CD4-positive, alpha-beta T cell treated with Interleukin-6 for 4 hours (primary cell): ENCODE measurements at regions not wholly inside any gene's neighbourhood (a gene's known extent, or its start where the extent isn't known, plus 50 kb on each side); places are given as distances from the start of the nearest gene placed in this dataset.

Source experiments
- DNase-seq: peaks from one replicate; pipeline ENCODE4 v3.0.0-alpha.2; 2020; ENCODE audit warnings: mixed read lengths

DNA sequence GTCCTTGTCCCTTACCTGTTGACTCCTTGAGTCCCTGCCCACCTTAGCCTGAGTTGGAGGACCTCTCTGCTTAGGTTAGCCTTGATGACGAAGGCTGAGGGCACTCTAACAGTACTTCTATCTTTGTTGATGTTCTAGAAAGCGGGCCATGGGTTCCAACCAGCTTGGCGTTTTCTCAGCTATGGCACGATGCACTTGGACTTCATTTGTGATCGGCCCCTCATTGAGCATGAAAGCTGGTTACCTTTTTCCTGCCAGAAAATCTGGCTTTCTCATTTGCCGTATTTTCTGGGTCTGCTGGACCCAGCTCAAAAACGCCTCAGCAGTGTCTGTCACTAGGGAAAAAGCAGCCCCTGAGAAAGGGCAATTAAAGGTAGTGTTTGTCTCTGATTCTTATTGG is 290.8 kb downstream of the EMP1 start:
- DNase-seq = no peak

DNA sequence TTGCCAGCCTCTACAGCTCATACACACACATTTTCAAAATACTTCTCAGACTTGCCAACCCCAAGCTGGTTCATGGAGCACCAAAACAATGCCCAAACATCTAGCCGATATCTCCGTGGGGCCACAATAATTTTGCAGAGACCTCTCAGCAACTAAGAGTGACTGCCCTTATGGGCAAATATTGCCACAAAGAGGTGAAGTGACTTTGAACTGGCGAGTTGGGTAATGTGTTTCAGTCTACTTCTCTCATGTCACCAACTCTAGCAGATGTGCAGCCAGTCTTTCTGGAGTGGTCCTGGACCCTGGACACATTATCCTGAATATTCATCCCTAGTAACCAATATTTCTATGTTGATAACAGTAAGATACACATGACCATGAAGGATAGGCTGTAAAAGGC is 290.3 kb downstream of the EMP1 start:
- DNase-seq = no peak

DNA sequence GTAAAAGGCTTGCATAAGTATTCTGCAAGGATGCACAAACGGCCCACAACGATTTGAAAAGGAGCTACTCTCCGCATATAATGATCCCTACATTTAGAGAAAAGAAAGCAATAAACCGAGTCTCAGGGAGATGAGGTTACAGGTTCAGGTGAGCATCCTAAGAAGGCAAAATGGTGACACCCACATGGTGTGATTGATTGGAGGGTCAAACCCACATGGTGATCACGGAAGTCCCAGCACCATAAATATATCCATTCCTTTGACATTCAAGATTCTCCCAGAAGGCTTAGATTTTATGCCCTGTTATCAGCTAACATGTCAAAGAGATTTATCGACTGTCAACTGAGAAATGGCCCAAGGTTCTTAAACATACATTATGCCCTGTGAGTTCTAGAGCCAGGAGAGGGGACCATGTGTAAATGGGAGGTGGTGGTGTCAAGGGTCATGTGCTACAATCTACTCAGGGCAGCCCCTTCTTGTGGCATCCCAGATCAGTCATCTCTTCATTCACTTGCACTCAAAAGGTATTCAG is 282.2 kb downstream of the EMP1 start:
- no peak for DNase-seq

DNA sequence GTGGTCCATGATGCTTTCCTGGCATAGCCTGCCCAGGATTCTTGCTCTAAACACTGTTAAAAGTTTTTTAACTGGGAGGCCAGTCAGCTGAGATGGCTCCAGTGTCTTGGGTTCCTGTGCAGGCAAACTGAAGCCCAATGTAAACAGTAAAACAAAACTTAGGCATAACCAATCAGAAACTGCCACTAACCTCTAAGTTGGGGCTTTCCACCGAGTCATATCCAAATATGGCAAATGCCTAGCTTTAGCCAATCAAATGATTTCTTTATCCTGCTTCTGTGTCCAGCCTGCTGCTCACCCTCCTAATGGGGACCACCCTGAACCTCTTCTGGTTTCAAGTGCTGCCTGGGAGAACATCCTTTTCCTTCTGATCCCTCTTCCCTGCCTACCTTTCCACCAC is 277.9 kb downstream of the EMP1 start:
- DNase-seq = no peak

DNA sequence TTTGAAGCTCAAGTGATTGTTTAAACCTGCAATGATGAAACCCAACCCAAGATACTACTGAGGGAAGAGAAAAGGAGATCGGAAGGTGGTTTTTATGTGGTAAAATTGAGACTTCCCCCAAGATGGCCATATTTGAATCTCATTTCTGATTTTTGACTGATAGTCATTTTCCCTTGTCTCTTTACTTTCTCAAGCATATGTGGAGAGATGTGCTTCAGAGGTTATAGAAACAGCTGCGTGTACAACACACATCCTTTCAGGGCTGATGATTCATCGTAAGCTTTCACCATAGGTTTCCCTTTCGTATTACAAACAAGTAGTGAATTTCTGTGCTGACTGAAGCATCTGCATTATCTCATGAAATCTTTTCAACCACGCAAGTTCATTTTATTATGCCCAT is 276.2 kb downstream of the EMP1 start:
- DNase-seq = no peak

DNA sequence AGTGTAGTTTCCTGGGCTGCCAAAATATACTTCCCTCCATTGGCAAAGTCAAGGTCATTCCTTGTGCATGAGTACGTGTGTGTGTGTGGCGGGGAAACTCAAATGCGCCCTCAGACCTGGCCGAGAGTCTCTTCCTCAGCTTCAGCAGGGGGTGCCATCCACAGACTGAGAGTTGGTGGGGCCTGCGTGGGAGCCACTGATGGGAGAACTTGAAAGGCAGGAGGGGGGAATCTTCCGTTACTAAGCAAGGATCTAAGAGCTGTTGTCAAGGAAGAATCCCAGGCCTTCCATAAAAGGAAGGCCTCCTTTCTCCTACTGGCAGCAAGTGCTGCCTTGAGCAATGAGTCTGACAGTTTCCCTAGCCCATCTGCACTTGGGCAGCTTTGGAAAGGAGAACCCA is 274.9 kb downstream of the EMP1 start:
- DNase-seq = no peak

DNA sequence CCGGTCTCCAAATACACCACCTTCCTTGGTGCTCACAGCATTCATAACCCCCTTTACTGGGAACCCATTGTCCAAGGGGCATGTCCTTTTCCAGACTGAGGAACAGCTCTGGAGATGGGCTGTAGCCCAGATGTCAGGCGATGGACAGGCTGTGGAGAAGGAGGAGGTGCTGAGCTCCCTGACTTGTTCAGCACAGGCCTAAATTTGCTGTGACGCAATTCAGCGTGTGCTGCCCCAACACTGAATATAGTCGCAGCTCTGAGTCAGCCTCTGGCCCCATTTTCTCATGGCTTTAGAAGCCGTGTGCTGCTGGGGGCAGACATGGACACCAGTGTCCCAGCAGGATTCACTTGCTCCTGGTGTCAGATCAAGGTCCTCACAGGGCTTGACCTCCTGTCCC is 269.1 kb downstream of the EMP1 start:
- no peak for DNase-seq

DNA sequence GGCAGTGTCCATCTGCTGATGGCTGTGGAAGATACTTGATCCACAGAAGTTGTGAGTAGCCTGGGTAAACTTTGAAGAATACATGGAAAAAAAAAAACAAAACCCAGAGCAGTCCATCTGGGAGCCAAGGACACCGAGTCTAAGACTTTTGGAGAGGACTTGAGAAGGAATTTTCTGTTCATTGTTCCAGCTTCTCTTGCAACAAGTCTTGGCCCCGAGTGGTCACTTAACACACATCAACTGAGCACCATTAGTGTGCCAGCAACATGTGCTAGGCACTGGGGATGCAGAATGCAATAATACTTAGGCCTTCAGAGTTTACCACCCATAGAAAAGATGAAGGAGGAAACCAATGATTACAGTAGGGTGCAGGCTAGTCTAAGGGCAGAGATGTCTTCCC is 266.7 kb downstream of the EMP1 start:
- no peak for DNase-seq

DNA sequence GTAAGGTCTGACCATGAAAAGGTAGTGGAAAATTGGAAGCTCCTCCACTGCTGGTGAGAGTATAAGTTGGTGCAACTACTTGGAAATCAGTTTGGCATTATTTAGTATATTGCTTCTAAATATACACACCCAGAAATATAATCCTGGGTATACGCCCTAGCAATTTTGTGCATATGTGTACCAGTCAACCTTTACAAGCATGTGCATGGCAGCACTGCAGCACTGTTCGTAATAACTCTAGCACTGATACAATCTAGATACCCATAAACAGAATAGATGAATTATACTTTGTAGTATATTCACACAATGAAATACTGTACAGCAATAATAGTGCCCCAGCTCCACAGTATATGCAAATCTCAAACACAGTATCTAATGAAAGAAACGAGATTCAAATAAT is 265.9 kb downstream of the EMP1 start:
- no peak for DNase-seq

DNA sequence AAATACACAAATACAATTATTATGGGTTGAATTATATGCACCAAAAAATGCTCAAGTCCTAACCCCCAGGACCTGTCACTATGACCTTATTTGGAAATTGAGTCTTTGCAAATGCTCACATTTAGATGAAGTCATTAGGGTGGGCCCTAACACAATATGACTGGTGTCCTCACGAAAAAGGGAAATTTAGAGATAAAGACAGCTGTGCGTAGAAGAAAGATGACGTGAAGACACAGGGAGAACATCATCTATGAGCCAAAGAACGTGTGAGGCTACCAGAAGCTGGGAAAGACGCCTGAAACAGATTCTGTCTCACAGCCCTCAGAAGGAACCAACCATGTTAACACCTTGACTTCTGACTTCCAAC is 259.2 kb downstream of the EMP1 start:
- no peak for DNase-seq

DNA sequence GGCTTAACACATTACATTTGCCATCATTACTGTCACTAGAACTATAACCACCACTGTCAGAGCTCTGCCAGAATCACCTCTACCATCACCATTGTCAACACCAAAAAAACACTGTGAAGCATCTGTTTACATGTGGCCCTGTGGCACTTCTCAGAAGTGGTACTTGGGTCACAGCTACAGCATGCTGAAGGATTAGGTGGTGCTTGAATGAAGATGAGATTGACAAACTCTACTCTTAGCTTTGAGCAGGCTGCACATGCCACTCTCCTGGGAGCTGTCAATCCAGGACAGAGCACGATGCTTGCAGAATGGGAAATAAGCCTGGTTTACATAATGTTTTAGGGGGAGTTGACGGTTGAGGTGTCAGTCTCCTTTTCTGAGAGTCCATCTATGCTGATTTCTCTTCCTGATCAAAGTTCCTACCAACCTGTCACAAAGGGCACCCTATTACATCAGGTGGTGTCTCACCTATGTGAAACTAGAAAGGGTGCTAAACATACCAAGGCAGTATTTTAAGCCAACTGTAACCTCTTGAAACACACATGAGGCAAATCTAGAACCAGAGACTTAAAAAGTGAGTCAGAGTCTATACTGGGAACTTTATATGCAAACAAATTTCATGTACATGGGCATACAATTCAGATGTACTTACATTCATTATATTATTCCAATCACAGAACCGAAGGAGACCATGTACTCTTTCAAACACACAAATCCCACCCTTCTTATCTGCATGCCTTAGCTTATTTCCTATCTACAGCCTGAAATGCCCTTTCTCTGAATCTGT is 258.7 kb downstream of the EMP1 start:
- no peak for DNase-seq

DNA sequence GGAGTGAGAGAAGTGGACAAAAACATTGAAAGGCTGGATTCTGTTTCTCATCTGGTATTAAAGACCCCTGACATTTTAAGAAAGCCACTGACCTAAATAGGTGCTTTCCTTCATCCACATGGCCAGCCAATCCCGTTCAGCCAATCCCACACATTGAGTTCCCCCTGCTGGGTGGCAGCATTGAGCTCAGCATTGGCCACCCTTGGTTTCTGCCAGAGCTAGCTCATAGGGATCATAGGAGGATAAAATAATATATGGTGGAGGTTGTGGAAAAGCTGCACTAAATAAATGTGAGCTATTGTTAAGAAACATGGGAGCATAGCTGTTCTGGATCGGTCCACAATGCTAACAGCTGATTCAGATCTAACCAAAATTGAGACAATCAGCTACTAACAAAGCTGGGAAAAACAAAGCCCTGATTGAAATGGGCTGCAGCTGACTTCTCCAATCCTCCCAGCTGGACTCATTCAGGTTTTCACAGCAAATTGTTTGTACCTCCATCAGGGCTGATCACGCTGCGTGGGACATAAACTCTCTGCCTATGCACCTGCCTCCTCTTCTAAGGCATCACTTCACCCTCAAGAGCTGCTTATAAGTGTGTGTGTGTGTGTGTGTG is 256.5 kb downstream of the EMP1 start:
- no peak for DNase-seq

DNA sequence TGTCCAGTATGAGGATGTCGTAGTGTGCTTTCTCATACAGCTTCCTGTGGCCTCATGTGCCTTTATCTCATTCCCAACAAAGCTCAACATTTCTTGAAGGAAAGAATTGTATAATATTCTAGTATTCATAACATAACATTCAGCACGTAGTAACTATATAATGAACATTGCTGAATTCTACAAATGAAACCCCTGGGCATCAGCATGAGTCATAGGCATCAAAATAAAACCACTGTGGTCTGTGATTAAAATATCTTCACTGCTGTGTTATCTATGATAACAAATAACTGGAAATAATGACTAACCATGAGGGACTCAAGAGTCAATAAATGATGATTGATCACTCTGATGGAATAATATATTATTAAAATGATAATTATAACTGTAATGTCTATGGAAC is 255.2 kb downstream of the EMP1 start:
- DNase-seq = no peak

DNA sequence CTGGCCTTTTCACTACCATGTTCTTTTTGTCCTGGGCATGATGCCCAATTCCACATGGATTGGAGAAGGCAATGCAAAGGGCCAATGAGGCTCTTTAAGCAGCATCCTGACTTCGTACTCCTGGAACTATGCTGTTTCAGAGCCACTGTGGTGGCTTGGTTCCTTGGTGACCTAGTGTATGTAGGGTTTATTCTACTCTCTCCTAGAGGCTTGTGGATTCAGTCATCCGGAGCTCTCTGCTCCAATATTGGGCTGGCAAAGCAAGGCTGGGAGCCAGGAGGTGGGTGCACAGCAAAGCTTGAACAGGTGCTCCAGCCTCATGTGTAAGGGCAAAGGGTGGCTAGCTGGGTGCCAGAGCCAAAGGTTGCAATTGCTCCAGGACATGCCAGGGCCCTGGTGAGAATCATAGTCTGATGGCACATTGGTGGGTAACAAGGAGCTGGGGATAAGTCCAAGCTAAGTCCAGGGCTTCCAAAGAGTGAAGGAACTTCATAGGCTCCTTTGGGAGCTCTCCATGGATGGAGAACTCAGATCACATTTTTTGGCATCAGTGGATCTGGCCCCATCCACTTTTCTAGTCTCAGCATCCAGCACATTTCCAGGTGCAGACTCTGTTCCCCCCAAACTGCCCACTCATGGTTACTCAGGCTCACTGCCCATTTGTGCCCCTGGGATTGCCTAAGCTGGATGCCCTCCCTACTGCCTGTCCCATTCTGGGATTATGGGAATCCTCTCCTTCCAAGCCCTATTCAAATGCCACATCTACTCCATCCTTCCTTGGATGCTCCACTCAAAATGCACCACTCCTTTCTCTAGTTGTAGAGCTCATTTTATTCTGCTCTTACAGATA is 253.9 kb downstream of the EMP1 start:
- no peak for DNase-seq

DNA sequence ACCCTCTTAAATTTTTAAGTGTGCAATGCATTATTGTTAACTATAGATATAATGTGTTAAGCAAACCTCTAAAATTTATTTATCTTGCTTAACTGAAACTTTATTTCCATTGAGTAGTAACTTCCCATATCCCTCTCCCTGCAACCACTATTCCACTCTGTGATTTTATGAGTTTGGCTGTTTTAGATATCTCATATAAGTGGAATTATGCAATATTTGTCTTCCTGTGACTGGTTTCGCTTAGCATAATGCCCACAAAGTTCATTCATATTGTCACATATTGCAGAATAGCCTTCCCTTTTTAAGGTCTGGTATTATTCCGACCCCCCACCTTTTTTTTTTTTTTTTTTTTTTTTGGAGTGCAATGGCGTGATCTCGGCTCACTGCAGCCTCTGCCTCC is 247.6 kb downstream of the EMP1 start:
- no peak for DNase-seq

DNA sequence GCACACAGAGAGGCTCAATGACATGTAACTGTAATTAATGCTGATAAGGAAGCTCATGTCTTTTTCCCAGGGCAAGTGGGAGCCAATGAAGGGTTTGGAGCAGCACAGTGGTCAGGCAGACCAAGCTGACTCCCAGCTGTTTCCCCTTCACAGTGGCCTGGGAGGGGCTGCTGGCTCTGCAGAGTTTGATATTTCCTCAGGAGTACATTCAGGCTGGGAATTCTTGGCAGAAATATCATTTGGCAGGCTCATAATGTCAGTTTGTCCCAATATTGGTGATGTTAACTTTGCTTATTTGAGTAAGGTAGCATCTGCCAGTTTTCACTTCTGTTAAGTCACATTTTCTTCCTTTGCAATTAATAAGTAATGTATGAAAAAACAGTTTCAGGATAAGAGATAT is 247.0 kb downstream of the EMP1 start:
- no peak for DNase-seq

DNA sequence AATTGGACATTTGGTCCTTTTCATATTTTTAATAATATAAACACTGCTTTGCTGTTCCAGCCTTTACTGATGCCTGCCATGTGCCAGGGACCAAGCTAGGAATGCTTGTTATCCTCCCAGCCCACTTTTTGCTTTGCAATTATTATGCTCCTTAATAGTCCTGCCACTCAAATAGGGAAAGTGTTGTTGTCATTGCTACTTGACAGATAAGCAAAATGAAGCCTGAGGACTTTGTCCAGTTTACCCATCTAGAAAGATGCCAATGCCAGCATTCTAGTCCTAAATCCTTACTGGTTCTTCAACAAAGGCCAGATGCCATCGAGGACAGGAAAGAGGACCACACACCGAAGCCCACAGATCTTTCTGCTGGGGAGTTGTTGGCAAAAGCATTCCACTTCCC is 246.5 kb downstream of the EMP1 start:
- DNase-seq = no peak

DNA sequence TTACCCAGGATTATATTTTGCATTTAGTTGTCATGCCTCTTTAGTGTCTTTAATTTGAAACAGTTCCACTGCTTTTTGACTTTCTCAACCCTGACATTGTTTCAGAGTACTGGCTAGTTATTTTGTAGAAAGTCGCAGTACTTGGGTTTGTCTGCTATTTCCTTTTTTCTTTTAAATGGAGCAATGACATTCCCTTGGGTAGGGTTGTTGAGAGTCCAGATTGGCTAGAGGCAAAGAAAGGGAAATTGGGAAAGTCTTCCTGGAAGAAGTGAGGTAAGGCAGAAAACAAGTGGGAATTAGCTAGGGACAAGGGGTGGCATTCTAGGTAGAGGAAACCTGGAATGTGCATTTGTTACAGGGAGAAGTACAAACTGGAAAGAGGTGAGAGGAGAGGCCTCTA is 245.9 kb downstream of the EMP1 start:
- DNase-seq = no peak

DNA sequence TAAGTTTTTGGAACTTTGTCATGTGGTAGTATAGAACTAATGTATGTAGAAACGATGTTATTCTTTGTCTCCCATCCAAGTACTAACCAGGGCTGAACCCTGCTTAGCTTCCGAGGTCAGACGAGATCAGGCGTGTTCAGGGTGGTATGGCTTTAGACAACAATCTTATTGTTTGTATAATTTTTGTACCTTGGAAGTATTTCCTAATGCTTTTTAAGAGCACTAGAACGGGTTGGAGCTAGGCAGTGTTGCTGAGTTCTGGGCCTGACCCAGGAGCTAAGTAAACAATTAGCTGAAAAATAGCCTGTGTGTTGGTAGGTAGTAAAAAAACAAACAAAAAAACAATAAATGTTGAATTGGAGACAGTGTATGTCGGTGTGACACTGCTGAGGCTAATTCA is 244.3 kb downstream of the EMP1 start:
- no peak for DNase-seq

DNA sequence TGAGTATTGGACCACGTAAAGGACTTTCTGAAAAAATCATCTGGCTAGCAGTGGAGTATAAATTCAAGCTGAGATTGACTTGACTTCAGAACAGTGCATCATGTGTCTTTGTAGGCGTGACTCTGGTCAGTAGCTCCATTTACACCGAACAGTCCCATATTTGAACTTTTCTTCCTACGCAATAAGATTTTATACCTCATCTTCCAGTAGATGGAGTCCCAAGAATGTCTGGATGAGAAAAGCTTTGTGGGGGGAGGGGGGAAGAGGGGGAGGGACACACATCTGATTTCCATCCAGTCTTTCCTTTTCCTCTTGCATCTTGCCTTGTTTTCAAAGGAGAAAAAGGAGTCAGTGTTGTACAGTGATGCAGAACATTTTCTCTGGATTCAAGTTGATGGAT is 241.0 kb downstream of the EMP1 start:
- no peak for DNase-seq

DNA sequence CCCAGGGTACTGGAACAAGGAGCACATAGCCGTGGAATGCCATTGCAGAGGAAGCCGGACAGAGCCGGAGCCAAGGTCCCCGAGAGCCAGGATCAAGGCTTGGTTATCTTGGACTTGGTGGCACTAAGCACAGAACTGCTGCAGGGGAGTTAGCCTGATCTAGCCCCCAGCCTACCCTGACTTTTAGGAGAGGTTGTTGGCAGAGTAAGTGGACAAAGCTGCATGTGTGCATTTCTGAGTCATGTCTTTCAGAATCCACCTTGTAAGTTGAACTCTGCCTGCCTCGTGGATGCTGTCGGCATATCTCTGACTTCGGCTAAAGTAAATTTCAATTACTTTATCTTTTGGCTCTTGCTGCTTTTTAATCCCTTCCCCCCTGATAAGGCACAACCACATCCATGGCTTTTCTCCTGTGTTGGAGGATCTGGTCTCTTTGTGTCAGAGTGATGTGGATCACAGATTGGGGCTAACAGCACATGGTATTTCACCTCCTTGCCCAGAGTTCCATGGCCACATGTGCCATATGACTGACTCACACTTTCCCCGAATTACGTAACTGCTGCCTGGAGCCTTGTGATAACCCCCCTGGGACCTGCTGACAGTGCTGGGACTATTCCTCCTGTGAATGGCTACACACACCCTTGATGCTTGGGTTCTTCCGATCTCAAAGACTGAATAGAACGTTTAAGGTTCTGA is 240.3 kb downstream of the EMP1 start:
- DNase-seq = no peak

DNA sequence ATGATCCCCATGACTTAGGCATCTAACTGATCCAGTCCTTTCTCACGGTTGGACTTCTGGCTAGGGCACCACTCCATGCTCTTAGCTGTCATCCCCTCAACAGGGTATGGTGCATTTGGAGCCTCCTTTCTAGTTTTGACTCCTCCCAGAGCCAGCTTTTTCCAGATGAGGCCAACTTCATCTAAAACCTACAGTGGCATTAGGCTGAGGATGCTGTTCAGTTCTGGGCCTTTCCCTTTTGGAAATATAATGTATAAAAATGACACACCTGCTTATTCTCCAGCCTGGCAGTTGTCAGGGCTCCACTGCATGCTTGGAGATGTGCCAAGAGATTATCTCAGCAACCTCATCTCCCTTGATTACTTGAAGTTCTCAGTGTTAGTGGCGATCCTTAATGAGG is 239.7 kb downstream of the EMP1 start:
- no peak for DNase-seq

DNA sequence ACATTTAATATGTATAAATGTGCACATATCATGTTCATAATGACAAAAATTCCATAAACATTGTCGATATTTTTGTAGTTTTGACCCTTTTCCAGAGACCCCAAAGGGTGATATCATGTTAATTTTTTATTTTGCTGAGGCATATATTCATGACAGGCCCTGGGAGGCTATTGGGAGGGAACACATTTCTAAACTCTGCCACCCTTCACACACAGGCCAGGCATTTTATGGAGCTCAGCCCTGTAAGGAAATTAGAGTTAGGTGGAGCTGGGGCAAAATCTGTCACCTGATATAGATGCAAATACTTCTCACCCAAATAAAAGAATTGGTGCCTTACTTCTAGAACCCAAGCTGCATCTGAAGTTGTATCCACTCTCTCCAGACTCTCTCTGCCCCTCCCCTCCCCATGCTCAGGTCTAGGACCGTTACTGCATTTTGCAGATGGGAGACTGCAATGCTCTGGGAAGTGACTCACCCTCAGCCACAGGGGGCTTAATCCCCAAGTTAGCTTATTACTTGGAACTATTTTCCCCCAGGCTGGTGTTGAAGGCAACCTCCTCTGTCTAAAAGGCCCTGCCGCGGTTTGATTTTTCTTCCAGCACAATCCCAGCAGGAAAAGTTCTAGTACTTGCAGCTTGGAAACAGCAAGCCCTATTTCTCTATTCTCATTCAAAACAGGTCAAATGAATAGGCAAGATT is 238.9 kb downstream of the EMP1 start:
- no peak for DNase-seq
